MM.1S (cell line): ENCODE measurements at regions not wholly inside any gene's neighbourhood (a gene's known extent, or its start where the extent isn't known, plus 50 kb on each side); places are given as distances from the start of the nearest gene placed in this dataset.

Experiments used
- EZH2 ChIP-seq: fragments of 300-600 bp; sonication (generic); optimal IDR thresholded peaks from 2 replicates; pipeline ENCODE3; 2017; ENCODE audit warnings: low read depth, mild to moderate bottlenecking, antibody characterized with exemption, low read length, mixed read lengths
- EZH2phosphoT487 ChIP-seq: fragments of 300-600 bp; sonication (generic); IDR thresholded peaks from 2 replicates; pipeline ENCODE4 v1.6.1; 2018; ENCODE audit warnings: antibody characterized with exemption, low read length
- TF ChIP-seq, protein P1 (sequence below): fragments of 300-600 bp; sonication (generic); IDR thresholded peaks from 2 replicates; pipeline ENCODE4 v1.5.1; 2016; ENCODE audit warnings: antibody characterized with exemption, low read length, mixed read lengths

DNA sequence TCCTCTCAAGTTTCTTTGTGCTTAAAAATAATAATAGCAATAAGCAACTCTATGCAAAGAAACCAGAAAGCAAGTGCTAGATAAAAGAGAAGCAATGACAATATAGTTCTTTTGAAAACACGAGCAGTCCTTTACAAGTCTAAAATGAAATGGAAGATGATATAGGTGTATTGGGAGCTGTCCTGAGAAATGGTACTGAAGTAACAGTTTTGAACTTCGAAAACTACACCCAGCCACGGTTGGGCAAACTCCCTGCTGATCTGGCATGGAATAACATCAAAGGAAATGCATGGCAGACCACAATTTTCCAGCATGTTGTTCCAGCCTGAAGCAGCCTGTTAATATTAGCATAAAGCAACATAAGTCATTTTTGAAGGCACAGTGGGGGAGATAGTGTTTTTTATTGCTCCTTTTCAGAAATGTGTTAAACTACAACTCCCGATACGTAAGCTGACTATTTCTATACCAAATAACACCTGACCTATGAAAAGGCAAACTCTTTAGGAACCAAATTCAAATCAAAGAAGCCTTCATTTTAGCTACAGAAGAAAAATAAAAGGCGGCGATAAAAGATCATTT, 596.1 kb upstream of the KLHL29 start:
- TF ChIP-seq, protein P1, sequence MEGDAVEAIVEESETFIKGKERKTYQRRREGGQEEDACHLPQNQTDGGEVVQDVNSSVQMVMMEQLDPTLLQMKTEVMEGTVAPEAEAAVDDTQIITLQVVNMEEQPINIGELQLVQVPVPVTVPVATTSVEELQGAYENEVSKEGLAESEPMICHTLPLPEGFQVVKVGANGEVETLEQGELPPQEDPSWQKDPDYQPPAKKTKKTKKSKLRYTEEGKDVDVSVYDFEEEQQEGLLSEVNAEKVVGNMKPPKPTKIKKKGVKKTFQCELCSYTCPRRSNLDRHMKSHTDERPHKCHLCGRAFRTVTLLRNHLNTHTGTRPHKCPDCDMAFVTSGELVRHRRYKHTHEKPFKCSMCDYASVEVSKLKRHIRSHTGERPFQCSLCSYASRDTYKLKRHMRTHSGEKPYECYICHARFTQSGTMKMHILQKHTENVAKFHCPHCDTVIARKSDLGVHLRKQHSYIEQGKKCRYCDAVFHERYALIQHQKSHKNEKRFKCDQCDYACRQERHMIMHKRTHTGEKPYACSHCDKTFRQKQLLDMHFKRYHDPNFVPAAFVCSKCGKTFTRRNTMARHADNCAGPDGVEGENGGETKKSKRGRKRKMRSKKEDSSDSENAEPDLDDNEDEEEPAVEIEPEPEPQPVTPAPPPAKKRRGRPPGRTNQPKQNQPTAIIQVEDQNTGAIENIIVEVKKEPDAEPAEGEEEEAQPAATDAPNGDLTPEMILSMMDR: no peak
- TF ChIP-seq EZH2 (no peak), EZH2phosphoT487 (no peak)
